Hepatocyte (in vitro differentiated cells): ENCODE measurements at regions not wholly inside any gene's neighbourhood (a gene's known extent, or its start where the extent isn't known, plus 50 kb on each side); places are given as distances from the start of the nearest gene placed in this dataset.

Experiments used
- EZH2 ChIP-seq: fragments of 200-600 bp; sonication (generic); IDR thresholded peaks from 2 replicates; pipeline ENCODE4 v1.6.1; 2016; ENCODE audit warnings: antibody characterized with exemption, mild to moderate bottlenecking, borderline replicate concordance
- EZH2phosphoT487 ChIP-seq: fragments of 200-600 bp; sonication (generic); IDR thresholded peaks from one replicate; pipeline ENCODE4 v1.6.1; 2018; ENCODE audit warnings: antibody characterized with exemption, mild to moderate bottlenecking, low read depth, moderate library complexity; ENCODE audit not compliant: unreplicated experiment, severe bottlenecking
- TF ChIP-seq, protein P1 (sequence below): fragments of 200-600 bp; sonication (generic); IDR thresholded peaks from 2 replicates; pipeline ENCODE4 v1.5.1; 2016; ENCODE audit warnings: antibody characterized with exemption, mild to moderate bottlenecking; ENCODE audit not compliant: poor library complexity

DNA sequence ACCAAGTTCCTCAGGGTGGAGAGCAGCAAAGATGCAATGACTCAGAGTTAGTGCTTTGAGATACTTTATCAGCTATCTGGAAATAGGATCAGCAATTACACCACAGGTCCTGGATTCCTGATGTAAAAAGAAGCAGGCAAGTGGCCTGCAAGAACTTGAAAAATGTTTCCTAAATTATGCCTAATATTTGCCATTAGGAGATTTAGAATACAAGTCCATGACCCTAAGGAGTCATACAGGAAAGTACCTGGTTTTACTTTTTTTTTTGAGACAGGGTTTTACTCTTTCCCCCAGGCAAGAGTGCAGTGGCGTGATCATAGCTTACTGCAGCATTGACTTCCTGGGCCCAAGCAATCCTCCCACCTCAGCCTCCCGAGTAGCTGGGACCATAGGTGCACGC lies 78.8 kb upstream of the CRBN start:
- no peak for TF ChIP-seq EZH2
- TF ChIP-seq, protein P1, sequence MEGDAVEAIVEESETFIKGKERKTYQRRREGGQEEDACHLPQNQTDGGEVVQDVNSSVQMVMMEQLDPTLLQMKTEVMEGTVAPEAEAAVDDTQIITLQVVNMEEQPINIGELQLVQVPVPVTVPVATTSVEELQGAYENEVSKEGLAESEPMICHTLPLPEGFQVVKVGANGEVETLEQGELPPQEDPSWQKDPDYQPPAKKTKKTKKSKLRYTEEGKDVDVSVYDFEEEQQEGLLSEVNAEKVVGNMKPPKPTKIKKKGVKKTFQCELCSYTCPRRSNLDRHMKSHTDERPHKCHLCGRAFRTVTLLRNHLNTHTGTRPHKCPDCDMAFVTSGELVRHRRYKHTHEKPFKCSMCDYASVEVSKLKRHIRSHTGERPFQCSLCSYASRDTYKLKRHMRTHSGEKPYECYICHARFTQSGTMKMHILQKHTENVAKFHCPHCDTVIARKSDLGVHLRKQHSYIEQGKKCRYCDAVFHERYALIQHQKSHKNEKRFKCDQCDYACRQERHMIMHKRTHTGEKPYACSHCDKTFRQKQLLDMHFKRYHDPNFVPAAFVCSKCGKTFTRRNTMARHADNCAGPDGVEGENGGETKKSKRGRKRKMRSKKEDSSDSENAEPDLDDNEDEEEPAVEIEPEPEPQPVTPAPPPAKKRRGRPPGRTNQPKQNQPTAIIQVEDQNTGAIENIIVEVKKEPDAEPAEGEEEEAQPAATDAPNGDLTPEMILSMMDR = no peak
- no peak for TF ChIP-seq EZH2phosphoT487
